Hematopoietic multipotent progenitor cell treated with erythropoietin and hydrocortisone succinate and interleukin-3 and kit ligand, for 8 days (in vitro differentiated cells): ENCODE measurements at regions not wholly inside any gene's neighbourhood (a gene's known extent, or its start where the extent isn't known, plus 50 kb on each side); places are given as distances from the start of the nearest gene placed in this dataset.

Experiments
- DNase-seq: peaks from one replicate; pipeline ENCODE4 v3.0.0-alpha.2; 2015

GRCh38 chr22:27635435-27635834 lies 166.1 kb downstream of the MN1 start:
- no peak for DNase-seq

DNA sequence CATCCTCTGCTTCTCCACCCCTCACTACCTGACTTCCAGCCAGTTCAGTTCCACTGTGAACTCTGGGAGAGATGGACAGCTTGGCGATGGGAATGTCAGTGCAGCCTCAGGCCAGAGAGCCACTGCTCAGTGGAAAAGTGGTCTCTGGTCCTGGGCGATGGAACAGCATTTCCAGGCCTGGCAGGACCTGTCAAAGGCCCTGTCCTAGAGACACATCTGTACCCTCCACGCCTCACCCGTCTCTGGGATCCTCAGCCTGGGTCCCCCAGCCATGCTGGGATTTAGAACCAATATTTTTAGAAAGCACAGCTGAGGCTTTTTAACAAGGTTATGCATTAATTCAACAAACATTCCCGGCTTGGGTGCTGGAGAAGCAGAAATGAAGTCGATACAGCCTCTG lies 165.7 kb downstream of the MN1 start:
- no peak for DNase-seq

- no peak for DNase-seq
These were observed 164.6 kb downstream of the MN1 start for GRCh38 chr22:27636716-27637508.

- no peak for DNase-seq
These were observed 164.0 kb downstream of the MN1 start for GRCh38 chr22:27637604-27638003.

DNA sequence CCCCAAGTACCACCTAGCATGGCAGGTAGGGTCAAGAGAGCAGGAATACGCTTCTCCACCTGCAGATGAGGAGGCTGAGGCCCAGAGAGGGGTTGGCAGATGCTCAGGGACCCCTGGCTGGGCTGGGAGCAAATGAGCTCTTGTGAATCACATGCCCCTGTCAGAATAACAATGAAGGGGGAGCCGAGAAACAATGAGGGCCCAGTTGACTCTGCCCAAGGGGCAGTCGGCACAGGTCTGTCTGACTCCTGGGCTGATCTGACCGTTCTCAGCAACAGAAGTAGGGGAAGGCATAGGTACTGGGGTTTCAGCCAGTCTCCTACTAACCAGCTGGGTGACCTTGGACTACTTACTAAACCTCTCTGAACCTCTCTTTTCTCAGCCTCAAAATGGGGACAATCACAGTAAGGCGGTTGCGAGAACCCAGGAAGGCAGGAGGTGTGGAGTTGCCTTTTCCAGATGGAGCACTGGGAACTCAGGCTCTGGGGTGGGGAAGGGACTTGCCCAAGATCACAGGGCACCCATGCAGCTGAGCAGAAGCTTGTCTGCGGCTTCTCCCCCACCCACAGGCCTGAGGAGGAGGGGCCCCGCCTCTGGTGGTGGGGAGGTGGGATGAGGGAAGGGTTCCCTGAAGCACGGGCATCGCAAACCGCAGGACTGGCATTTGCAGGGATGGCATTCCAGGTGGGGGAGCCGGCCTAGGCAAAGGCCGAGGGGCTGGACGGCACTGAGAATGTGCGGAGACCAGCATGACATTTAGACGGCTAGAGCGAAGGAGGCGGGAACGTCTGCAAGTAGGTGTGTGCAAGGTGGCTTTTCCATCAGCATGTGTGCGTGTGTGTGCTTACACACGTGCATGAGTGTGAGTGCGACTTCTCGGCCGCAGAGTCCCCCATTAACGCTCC lies 163.0 kb downstream of the MN1 start:
- DNase-seq = no peak

DNA sequence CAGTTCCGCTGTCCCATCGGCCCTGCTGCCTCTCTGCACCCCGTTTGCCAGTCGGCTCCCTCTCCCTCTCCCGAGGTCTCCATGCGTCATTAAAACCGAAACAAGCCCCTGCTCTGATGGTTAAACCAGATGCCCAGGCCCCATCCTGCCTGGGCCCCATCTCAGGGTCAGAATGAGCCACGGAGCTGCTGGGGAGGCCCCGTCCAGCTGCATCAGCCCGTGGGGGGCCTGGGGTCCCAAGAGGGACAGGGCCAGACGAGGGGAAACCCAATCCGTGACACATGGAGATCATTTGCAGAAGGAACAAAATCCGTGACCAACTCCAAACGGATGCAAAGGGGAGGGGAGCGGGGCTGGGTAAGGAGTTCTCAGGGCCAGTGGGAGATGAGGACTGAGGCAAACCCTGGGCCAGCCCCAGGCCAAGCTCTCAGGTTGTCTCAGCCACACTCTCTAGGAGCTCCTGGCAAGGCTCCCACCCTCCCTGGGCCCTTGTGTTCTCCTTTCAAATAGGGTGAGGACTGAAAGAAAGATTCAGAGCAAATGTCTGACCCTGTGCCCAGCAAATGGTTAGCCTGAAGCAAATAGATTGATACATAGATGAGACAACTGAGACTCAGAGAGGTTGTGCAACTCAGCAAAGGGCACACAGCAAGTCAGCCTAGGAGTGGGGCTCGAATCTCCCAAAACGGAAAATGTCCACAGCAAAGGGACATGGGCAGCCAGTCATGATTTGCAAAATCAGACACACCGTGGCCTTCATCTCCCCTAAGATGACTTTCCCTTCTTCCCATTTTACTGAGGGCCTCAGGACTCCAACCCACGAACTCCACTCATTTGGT lies 162.1 kb downstream of the MN1 start:
- no peak for DNase-seq

DNA sequence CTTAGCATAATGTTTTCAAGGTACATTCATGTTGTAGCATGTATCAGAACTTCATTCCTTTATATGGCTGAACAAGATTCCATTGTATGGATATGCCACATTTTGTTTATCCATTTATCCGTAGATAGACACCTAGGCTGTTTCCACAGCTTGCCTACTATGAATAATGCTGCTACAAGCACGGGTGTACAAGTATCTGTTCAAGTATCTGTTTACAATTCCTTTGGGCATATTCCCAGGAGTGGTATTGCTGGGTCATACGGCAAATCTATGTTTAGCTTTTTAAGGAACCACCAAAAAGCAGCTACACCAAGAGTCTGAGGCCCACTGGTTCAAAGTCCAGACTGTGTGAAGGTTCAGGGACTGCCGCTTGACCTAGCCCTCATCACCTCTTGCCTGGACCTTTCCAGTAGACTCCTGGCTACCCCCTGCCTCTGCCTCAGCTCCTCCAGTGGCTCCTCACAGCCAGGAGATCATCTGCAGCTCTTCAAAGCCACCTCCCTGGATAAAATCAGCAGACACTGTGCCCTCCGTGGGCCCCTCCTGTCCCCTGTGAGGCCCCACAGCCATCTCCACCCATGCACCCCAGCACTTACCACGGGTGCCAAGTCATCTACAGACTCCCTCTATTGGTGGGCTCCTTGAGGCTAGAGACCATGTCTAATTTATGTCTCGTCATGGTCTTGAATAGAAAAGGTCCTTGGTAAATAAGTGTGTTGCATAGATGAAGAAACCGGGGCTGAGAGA lies 160.3 kb downstream of the MN1 start:
- no peak for DNase-seq

DNA sequence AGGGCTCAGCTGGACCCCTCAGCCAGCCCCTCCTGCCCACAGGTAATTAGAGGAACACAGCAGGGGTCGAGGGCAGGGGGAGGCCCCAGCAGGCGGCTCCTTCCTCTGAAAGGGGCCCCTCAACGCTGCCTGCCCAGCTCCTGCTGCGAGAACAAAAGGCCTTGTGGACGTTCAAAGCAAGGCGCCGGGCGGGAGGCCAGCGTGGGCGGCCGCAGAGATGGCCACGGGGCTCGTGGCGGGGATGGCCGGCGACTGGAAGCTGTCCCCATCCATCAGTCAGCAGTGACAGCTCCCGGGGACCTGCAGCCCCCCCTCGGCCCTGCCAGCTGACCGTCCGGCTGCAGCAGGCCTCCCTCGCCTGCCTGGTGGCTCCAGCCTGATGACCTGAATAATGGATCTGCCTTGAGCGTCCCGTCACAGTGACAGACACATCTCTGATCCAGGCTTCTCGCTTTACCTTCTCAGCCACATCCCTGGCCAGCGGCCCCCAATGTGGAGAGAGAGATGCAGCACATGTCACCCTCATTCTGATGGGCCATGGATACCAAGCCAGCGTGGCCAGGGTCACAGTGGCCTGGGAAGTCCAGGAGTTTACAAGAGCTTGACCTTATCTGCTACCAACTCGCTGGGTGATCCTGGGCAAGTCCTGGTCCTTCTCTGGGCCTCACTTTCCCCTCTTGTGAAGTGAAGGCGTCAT lies 159.3 kb downstream of the MN1 start:
- DNase-seq = no peak

GRCh38 chr22:27643907-27644306 lies 157.6 kb downstream of the MN1 start:
- DNase-seq = no peak

DNA sequence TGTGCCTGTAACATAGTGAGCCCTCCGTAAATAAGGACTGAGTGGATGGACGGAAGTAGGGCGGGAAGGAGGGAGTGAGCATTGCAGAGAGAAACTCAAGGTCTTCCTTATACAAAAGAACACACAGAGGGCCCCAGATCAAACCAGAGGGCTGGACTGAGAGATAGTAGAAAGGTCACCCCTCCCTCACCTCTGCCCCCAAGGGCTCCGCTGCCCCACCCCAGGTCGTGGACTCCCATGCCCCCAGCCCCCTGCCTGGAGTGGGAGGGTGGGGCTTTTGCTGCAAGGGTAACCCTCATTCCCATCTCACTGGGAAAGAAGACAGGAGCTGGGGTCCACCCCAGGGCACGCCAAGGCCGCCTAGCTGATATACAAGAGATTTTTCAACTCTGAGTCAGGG lies 157.0 kb downstream of the MN1 start:
- DNase-seq = no peak

DNA sequence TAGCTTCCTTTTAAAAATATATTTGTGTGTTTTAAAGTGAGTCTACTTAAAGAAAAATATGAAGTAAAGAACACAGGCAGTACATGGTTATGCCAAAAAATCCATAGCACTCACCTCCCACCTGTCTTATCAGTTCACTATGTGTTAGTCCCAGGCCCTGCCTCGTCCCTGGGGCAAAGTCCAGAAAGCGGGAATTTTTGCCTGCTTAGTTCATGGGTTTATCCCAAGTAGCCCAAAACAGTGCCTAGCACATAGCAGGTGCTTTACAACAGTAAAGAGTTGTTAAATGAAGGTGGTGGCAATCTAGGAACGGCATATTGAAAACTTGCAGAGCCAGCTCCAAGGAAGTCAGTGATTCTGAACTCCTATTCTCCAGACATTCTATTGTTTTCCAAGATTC lies 154.0 kb downstream of the MN1 start:
- DNase-seq = no peak

DNA sequence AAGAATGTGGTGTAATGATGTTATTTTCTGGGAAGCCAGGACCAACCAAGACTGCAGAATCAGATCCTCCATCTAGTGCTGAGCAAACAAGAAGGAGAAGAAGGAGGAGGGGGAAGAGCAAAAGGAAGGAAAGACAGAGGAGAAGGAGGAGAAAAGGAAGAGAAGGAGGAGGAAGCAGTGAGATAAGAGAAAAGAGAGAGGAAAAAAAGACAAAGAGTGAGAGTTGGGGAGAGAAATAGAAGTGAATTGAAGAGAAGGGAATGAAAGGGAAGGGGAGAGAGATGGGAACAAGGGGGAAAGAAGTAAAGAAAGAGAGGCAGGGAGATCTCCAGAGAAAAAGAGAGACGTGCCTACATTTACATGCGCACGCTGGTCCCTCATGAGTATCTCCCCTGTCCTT lies 153.5 kb downstream of the MN1 start:
- no peak for DNase-seq

- DNase-seq = no peak
These were observed 152.7 kb downstream of the MN1 start for GRCh38 chr22:27648853-27649252.

GRCh38 chr22:27650572-27650971 lies 151.0 kb downstream of the MN1 start:
- DNase-seq = no peak

DNA sequence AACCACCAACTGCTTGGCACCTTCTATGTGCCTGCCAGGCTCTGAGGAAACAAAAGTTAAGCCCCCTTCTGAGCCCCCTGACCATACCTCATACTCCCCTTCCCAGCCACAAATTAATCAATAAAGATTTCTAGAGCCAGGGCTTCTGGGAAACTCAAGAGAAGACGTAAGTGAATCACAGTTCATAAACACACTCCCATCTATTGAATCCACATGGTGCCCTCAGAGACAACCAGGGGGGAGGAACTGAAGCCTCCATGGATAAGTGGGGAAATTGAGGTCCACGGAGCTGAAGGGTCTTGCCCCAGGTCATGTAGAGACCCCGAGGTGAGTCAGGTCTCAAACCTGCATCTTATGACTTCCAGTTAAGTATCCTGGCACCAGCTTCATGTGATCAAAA lies 150.6 kb downstream of the MN1 start:
- DNase-seq = no peak

DNA sequence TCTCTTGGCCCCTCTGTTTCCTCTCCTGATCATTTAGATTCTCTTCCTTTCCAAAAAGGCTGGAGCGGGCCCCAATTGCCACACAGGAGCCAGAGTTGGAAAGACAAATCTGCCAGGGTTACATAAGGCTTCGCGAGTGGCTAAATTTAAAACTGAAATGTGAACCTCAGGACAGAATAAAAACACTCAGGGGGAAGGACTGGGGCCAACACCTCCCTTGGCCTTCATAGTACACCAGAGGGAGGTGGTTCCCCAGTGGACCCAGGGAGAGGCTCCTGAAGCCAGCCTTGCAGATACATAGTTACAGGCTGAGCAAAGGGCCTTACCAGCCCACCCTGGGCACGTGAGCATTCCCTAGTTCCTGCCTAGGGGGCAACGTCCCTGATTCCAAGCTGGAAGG lies 150.1 kb downstream of the MN1 start:
- no peak for DNase-seq

DNA sequence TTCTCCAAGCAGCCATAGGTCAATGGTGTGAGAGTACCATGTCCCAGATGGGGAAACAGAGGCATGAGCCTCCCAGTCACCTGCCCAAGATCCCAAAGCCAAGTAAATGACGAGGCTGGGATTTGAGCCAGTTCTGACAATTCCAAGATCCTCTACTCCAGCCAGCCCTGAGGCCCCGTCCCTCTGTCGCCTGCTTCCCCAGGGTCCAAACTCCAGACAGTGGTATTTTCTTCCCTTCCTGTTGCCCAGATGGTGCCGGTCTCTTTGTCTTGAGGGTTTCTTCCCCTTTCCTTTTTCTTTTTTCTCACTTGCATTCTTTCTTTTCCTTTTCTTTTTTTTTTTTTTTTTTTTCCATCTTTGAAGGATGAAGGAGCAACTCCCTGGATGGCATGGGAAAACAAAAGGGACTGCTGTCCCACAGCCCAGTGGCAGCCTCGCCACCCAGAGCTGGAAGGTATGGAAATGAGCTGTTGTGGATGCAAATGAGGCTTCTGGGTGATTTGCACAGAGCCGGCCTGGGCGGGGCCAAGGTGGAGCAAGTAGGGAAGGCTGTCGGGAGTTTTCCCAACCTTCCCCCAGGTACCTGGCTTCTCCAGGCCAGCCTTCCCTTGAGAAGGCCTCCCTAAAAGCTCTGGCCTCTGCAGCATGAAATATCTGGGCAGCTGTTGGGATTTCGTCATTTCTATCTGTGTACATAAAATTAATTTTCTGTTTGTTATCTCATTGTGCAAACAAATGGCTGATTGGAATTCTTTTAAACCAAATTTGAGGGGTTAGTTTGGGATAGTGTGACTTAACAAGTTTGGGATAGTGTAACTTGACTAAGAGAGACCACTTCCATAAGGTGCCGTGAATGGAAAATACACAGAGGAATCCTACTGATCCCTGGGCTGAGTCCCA lies 146.8 kb downstream of the MN1 start:
- DNase-seq = no peak

DNA sequence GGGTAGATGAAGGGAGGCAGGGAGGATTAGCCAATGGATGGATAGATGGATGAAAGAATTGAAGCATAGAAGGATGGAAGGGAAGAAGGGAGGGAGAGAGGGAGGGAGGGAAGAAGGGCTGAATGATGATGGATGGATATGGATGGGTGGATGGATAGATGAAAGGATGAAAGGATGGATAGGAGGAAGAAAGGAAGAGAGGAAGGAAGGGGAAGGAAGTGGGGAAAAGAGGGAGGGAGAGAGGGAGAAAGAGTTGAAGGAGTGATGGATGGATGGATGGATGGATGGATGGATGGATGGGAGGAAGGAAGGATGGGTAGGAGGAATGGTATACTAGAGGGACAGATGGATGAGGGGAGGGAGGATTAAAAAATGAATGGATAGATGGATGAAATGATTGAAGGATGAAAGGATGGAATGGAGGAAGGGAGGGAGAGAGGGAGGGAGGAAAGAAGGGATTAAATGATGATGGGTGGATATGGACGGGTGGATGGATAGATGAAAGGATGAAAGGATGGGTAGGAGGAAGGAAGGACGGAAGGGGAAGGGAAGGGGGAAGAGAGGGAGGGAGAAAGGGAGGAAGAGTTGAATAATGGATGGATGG lies 145.9 kb downstream of the MN1 start:
- no peak for DNase-seq

GRCh38 chr22:27656970-27657369 lies 144.6 kb downstream of the MN1 start:
- DNase-seq = no peak

- no peak for DNase-seq
These were observed 141.2 kb downstream of the MN1 start for GRCh38 chr22:27660306-27660705.
